Fibroblast of lung (primary cell): ENCODE measurements at regions not wholly inside any gene's neighbourhood (a gene's known extent, or its start where the extent isn't known, plus 50 kb on each side); places are given as distances from the start of the nearest gene placed in this dataset.

Source experiments
- EZH2 ChIP-seq: IDR thresholded peaks from 2 replicates; pipeline ENCODE4 v1.5.1; 2012; ENCODE audit warnings: low read length, control low read depth, mild to moderate bottlenecking; ENCODE audit errors: missing control alignments
- TF ChIP-seq, protein P1 (sequence below), 2 donors: IDR thresholded peaks in 1 of 2; conservative IDR thresholded peaks in 1 of 2; 1 replicate in 1 of 2; 2 replicates in 1 of 2; pipeline ENCODE4 v1.5.1; 2011 to 2012; ENCODE audit warnings: low read length in 2 of 2, control low read depth in 1 of 2, inconsistent platforms in 1 of 2, low read depth in 1 of 2, mild to moderate bottlenecking in 1 of 2

DNA sequence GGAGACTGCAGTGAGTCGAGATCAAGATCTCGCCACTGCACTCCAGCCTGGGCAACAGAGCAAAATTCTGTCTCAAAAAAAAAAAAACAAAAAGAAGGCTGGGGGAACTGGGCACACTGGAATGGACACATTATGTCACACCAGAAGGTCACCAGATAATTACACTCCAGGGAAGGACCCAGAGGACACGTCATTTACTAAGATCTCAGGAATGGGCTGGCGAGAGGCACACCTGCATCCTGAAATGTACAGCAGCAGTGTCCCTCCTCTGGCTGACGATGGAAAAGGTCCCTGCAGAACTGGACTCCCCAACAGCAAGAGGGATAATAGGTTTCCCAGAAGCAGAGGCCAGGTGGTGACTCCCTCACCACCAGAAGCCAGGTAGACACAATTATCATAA lies 243.5 kb downstream of the BCL11B start:
- TF ChIP-seq, protein P1, sequence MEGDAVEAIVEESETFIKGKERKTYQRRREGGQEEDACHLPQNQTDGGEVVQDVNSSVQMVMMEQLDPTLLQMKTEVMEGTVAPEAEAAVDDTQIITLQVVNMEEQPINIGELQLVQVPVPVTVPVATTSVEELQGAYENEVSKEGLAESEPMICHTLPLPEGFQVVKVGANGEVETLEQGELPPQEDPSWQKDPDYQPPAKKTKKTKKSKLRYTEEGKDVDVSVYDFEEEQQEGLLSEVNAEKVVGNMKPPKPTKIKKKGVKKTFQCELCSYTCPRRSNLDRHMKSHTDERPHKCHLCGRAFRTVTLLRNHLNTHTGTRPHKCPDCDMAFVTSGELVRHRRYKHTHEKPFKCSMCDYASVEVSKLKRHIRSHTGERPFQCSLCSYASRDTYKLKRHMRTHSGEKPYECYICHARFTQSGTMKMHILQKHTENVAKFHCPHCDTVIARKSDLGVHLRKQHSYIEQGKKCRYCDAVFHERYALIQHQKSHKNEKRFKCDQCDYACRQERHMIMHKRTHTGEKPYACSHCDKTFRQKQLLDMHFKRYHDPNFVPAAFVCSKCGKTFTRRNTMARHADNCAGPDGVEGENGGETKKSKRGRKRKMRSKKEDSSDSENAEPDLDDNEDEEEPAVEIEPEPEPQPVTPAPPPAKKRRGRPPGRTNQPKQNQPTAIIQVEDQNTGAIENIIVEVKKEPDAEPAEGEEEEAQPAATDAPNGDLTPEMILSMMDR (conservative IDR thresholded peaks at IDR 0.05 in 1 of 2, IDR thresholded peaks at IDR 0.05 in 1 of 2; ENCODE audit: low read depth in 1 of 2, low read length in 2 of 2) = no peak
- TF ChIP-seq EZH2 = no peak
